HepG2 (cell line): ENCODE measurements at regions not wholly inside any gene's neighbourhood (a gene's known extent, or its start where the extent isn't known, plus 50 kb on each side); places are given as distances from the start of the nearest gene placed in this dataset.

ENCODE experiments used
- ATAC-seq: fragments of 200-7000 bp; cut with Tn5 transposase; 3 replicates; pipeline ENCODE4 v1.9.1; 2020; ENCODE audit warnings: mild to moderate bottlenecking, moderate library complexity
- BruUV-seq: library from RNA; stranded (reverse); fragments of 400-500 nt; replicated peaks from 2 replicates; lab custom pipeline; 2021; lab: Mats Ljungman, UMichigan
- CTCF ChIA-PET: fragments of 300-600 bp; formaldehyde crosslinking; extraction: SDS; loops from one replicate; lab custom pipeline; 2021; ENCODE audit warnings: low total read pairs, inconsistent platforms, low intra/inter-chr PET ratio; lab: Yijun Ruan, JAX
- POLR2A ChIA-PET: fragments of 350-600 bp; sonication (Branson Sonifier 250); formaldehyde crosslinking; loops from one replicate; lab custom pipeline; 2020; ENCODE audit warnings: antibody characterized with exemption, inconsistent platforms; lab: Yijun Ruan, JAX
- DNase-seq: peaks from one replicate; pipeline ENCODE4 v3.0.0-alpha.2; 2015; ENCODE audit warnings: low spot score
- FAIRE-seq: peaks from 3 replicates; lab custom pipeline; 2011; peaks lifted over from hg19 to GRCh38; lab: Jason Lieb, UNC
- H2AFZ ChIP-seq: one replicate; pipeline ENCODE4 v1.6.1; 2011; ENCODE audit warnings: low read length, inconsistent platforms
- H3K27ac ChIP-seq: fragments of 300-600 bp; 3 replicates; pipeline ENCODE4 v1.8.0; 2011; ENCODE audit warnings: mixed run types, mild to moderate bottlenecking, mixed read lengths, low read length, inconsistent platforms; ENCODE audit not compliant: insufficient read depth; ENCODE audit errors: extremely low read length
- H3K27me3 ChIP-seq, 2 experiments: fragments of 200-600 bp in 1 of 2; 2 replicates in 1 of 2; 3 replicates in 1 of 2; pipeline versions ENCODE4 v1.6.0 to v1.8.0; 2011; ENCODE audit warnings: low read length in 2 of 2, mild to moderate bottlenecking in 2 of 2, moderate library complexity in 2 of 2, inconsistent platforms in 1 of 2; ENCODE audit not compliant: insufficient read depth in 2 of 2, control insufficient read depth in 1 of 2
- H3K36me3 ChIP-seq, 2 experiments: fragments of 200-600 bp in 1 of 2; replicated peaks in 1 of 2; 2 replicates in 1 of 2; 3 replicates in 1 of 2; pipeline versions ENCODE4 v1.5.1 to v1.8.0; 2011; ENCODE audit warnings: low read length in 2 of 2, inconsistent platforms in 1 of 2; ENCODE audit not compliant: insufficient read depth in 2 of 2, control insufficient read depth in 1 of 2
- H3K4me1 ChIP-seq: 2 replicates; pipeline ENCODE4 v1.5.1; 2012; ENCODE audit warnings: low read length, inconsistent platforms; ENCODE audit not compliant: insufficient read depth
- H3K4me2 ChIP-seq: 2 replicates; pipeline ENCODE4 v1.6.0; 2011; ENCODE audit warnings: low read depth, low read length, inconsistent platforms
- H3K4me3 ChIP-seq, 3 experiments: fragments of 200-600 bp in 1 of 3; sonication (generic), shearing (Covaris generic) in 1 of 3; replicated peaks in 1 of 3; 2 replicates each; pipeline ENCODE4 v1.5.1; 2011 to 2016; ENCODE audit warnings: low read length in 3 of 3, inconsistent platforms in 2 of 3, low read depth in 2 of 3, mild to moderate bottlenecking in 2 of 3, control low read depth in 1 of 3, mixed read lengths in 1 of 3; ENCODE audit not compliant: insufficient read depth in 1 of 3
- H3K79me2 ChIP-seq: one replicate; pipeline ENCODE4 v1.6.1; 2011; ENCODE audit warnings: low read length, inconsistent platforms; ENCODE audit not compliant: insufficient read depth
- H3K9ac ChIP-seq: 2 replicates; pipeline ENCODE4 v1.6.0; 2011; ENCODE audit warnings: mild to moderate bottlenecking, low read depth, low read length, inconsistent platforms; ENCODE audit not compliant: insufficient read depth
- H3K9me3 ChIP-seq: 2 replicates; pipeline ENCODE4 v1.5.1; 2012; ENCODE audit warnings: mild to moderate bottlenecking, low read length
- H4K20me1 ChIP-seq: 2 replicates; pipeline ENCODE4 v1.6.0; 2011; ENCODE audit warnings: inconsistent platforms, mild to moderate bottlenecking, low read length, moderate library complexity; ENCODE audit not compliant: insufficient read depth
- ARNT2 ChIP-seq: sonication (generic); formaldehyde crosslinking; IDR thresholded peaks from 2 replicates; pipeline ENCODE4 v1.8.0; 2022; ENCODE audit warnings: mild to moderate bottlenecking, low read depth, missing genetic modification reagents, moderate library complexity
- ATF1 ChIP-seq: IDR thresholded peaks from 2 replicates; pipeline ENCODE4 v1.6.1; 2016; ENCODE audit warnings: mild to moderate bottlenecking, control low read depth
- HDAC6 ChIP-seq: fragments of 200-600 bp; sonication (generic); IDR thresholded peaks from 2 replicates; pipeline ENCODE4 v1.7.0; 2017; ENCODE audit warnings: mild to moderate bottlenecking, antibody characterized with exemption, low read length, low read depth
- MAFK ChIP-seq, 2 experiments: IDR thresholded peaks in 1 of 2; conservative IDR thresholded peaks in 1 of 2; 2 replicates each; pipeline ENCODE4 v1.6.1; 2011; ENCODE audit warnings: improper control_type of control experiment in 2 of 2, low read length in 2 of 2
- NCOA2 ChIP-seq: sonication (generic); formaldehyde crosslinking; IDR thresholded peaks from 2 replicates; pipeline ENCODE4 v1.8.0; 2022; ENCODE audit warnings: inconsistent platforms
- NFIB ChIP-seq: sonication (generic); formaldehyde crosslinking; IDR thresholded peaks from 2 replicates; pipeline ENCODE4 v1.9.0; 2021; ENCODE audit warnings: missing genetic modification reagents, mild to moderate bottlenecking, borderline replicate concordance
- RBFOX2 ChIP-seq: fragments of 200-400 bp; formaldehyde crosslinking; IDR thresholded peaks from 2 replicates; pipeline ENCODE4 v1.6.1; 2017; ENCODE audit warnings: low read depth, mild to moderate bottlenecking, low read length
- SRSF9 ChIP-seq: fragments of 200-400 bp; formaldehyde crosslinking; IDR thresholded peaks from 2 replicates; pipeline ENCODE4 v1.6.1; 2018; ENCODE audit warnings: borderline replicate concordance, mild to moderate bottlenecking, low read depth, low read length; ENCODE audit not compliant: insufficient read depth, poor library complexity, severe bottlenecking
- ZNF256 ChIP-seq: sonication (generic); formaldehyde crosslinking; conservative IDR thresholded peaks from 2 replicates; pipeline ENCODE4 v1.4.0; 2020; ENCODE audit warnings: missing genetic modification reagents
- ZNF546 ChIP-seq: sonication (generic); formaldehyde crosslinking; conservative IDR thresholded peaks from 2 replicates; pipeline ENCODE4 v1.8.1; 2023; ENCODE audit warnings: mild to moderate bottlenecking, missing genetic modification reagents
- ZNF737 ChIP-seq: sonication (generic); formaldehyde crosslinking; IDR thresholded peaks from 2 replicates; pipeline ENCODE4 v1.5.0; 2020; ENCODE audit warnings: missing genetic modification reagents, mild to moderate bottlenecking, borderline replicate concordance
- WGBS: methylation state at CpG from one replicate; pipeline ENCODE4 v1.1.6; 2017; ENCODE audit warnings: low lambda C conversion rate; 5-methylcytosine and 5-hydroxymethylcytosine counted together
- in situ Hi-C: cut with HindIII; loops from 2 replicates; pipeline ENCODE4 v1.10.0; 2017; ENCODE audit warnings: low pct_unique_long_range_greater_than_20kb; ENCODE audit not compliant: extremely low pct_ligation_motif_present
- intact Hi-C: fragments of 100-400 bp; cut with micrococcal nuclease; formaldehyde crosslinking; loops from one replicate; pipeline ENCODE4 v1.10.0; 2022; ENCODE audit not compliant: unreplicated experiment
- TF ChIP-seq, protein P1 (sequence below): IDR thresholded peaks from 2 replicates; pipeline ENCODE4 v1.6.1; 2016; ENCODE audit warnings: missing biosample characterization, missing genetic modification reagents, low read depth
- TF ChIP-seq, protein P2 (sequence below): sonication (generic); formaldehyde crosslinking; IDR thresholded peaks from 2 replicates; pipeline ENCODE4 v1.5.0; 2020; ENCODE audit warnings: missing genetic modification reagents
- TF ChIP-seq, protein P3 (sequence below): sonication (generic); formaldehyde crosslinking; IDR thresholded peaks from 2 replicates; pipeline ENCODE4 v1.8.0; 2022; ENCODE audit warnings: missing genetic modification reagents, mild to moderate bottlenecking, inconsistent platforms, borderline replicate concordance

- TF ChIP-seq, protein P1, sequence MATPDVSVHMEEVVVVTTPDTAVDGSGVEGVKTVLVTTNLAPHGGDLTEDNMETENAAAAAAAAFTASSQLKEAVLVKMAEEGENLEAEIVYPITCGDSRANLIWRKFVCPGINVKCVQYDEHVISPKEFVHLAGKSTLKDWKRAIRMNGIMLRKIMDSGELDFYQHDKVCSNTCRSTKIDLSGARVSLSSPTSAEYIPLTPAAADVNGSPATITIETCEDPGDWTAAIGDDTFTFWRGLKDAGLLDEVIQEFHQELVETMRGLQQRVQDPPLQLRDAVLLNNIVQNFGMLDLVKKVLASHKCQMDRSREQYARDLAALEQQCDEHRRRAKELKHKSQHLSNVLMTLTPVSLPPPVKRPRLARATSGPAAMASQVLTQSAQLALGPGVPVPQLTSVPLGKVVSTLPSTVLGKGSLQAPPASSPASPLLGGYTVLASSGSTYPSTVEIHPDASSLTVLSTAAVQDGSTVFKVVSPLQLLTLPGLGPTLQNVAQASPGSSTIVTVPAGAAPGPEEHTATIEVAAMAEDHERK: no peak
- TF ChIP-seq ZNF256 (CRISPR knock-in tag): no peak
- TF ChIP-seq, all 625 proteins: peak for 0
Observed at GRCh38 chr5:92435781-92436180, 1052.7 kb upstream of the ARRDC3 start (continued).

DNA sequence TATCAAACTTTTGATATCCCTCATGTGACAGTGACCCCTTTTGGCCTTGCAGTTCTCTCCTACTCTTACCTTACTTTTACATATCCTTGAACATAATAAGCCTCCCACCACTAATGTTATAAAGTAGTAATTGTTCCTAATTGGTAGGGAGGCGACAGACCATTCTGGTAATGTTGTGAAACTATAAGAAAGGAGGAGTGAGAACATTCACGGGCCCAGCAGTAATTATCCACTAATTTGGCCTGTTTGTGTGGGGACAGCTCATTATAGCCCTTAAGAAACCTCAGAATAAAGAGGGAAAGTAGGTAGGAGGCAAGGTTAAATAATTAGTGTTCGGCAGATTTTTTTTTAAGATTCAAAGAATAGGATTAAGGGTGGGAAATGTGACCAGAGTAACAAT is 1046.5 kb upstream of the ARRDC3 start:
- Histone ChIP-seq H2AFZ (no peak overlapping the region), H3K4me2 (no peak overlapping the region), H3K27ac (no peak overlapping the region), H3K27me3 (no peaks in the 10 kb centered on the region), H3K4me3 (no peak overlapping the region), H4K20me1 (no peaks in the 10 kb centered on the region), H3K36me3 (no peaks in the 10 kb centered on the region), H3K9ac (no peak overlapping the region), H3K9me3 (peaks cover 6% of the 10 kb centered on the region), H3K79me2 (no peaks in the 10 kb centered on the region), H3K4me1 (no peaks in the 10 kb centered on the region)
- TF ChIP-seq ZNF546 (CRISPR knock-in tag) (no peak), ARNT2 (CRISPR knock-in tag) (no peak), NCOA2 (CRISPR knock-in tag) (no peak), NFIB (no peak), ATF1 (CRISPR knock-in tag) (no peak)
- intact Hi-C loops: no loop called here
- BruUV-seq: no TSS peak
- ChIA-PET POLR2A (no interaction called here), CTCF (no interaction called here)
- in situ Hi-C loops: no loop called here
- FAIRE-seq (no peak), DNase-seq (no peak), ATAC-seq (no peak)
- WGBS: 5% methylated on average over 3 of the region's 3 CpGs

DNA sequence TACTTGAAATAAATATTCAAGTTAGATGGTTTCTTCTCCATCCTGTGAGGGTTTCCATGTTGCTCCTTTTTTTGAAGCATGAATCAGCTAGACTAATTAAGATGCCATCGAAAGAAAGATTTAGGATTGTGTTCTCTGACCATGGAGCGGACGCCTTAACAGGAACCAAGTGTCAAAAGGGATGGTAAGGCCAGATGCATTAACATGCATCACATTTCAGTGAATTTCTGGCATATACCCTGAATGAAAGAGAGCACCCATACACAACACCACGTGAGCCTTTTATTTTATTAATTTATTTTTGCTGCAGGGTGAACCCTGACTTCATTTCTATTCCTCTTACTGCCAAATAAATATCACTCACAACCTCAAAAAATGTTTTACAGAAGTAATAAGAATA is 1045.3 kb upstream of the ARRDC3 start:
- Histone ChIP-seq H4K20me1 (no peaks in the 10 kb centered on the region), H3K9me3 (peaks cover 18% of the 10 kb centered on the region), H2AFZ (no peak overlapping the region), H3K4me3 (no peak overlapping the region), H3K27ac (no peak overlapping the region), H3K36me3 (no peaks in the 10 kb centered on the region), H3K79me2 (no peaks in the 10 kb centered on the region), H3K4me1 (no peaks in the 10 kb centered on the region), H3K4me2 (no peak overlapping the region), H3K27me3 (no peaks in the 10 kb centered on the region), H3K9ac (no peak overlapping the region)
- no peak for DNase-seq
- WGBS: 50% methylated on average over 4 of the region's 4 CpGs
- in situ Hi-C loops (no loop called here), intact Hi-C loops (no loop called here)
- BruUV-seq: no TSS peak
- POLR2A ChIA-PET: no interaction called here
- CTCF ChIA-PET: no interaction called here
- FAIRE-seq: no peak
- ATAC-seq: no peak
- TF ChIP-seq, protein P2, sequence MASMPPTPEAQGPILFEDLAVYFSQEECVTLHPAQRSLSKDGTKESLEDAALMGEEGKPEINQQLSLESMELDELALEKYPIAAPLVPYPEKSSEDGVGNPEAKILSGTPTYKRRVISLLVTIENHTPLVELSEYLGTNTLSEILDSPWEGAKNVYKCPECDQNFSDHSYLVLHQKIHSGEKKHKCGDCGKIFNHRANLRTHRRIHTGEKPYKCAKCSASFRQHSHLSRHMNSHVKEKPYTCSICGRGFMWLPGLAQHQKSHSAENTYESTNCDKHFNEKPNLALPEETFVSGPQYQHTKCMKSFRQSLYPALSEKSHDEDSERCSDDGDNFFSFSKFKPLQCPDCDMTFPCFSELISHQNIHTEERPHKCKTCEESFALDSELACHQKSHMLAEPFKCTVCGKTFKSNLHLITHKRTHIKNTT: no peak
- TF ChIP-seq SRSF9 (no peak), ZNF737 (CRISPR knock-in tag) (no peak), RBFOX2 (no peak), MAFK (conservative IDR thresholded peaks at IDR 0.05 in 1 of 2, IDR thresholded peaks at IDR 0.05 in 1 of 2; ENCODE audit: low read length in 2 of 2) (no peak), HDAC6 (no peak)
- TF ChIP-seq, protein P3, sequence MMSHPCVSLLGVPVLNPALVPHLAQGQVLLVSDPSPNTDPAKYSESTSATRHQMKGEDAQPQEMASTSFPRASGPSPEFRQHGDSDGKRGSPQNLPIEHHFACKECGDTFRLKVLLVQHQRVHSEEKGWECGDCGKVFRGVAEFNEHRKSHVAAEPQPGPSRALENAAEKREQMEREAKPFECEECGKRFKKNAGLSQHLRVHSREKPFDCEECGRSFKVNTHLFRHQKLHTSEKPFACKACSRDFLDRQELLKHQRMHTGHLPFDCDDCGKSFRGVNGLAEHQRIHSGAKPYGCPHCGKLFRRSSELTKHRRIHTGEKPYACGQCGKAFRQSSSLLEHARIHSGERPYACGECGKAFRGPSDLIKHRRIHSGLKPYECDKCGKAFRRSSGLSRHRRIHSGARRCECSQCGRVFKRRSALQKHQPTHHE (CRISPR knock-in tag): no peak
